Pancreas (tissue), 10 donors: ENCODE measurements at regions not wholly inside any gene's neighbourhood (a gene's known extent, or its start where the extent isn't known, plus 50 kb on each side); places are given as distances from the start of the nearest gene placed in this dataset.
"Not testable (repeated sequence)": the region's sequence is repeated elsewhere in the genome, so short reads cannot be mapped to it uniquely, and the experiment has no call there.

Experiments used
- ATAC-seq, 4 donors: fragments of 200-7000 bp; cut with Tn5 transposase; one replicate each; pipeline versions ENCODE4 v1.8.0 to v1.9.1; 2020; ENCODE audit warnings: mild to moderate bottlenecking in 4 of 4, moderate library complexity in 4 of 4
- DNase-seq, 6 donors: peaks; one replicate each; pipeline ENCODE4 v3.0.0-alpha.2; 2020
- FAIRE-seq: peaks from 2 replicates; lab custom pipeline; 2012; peaks lifted over from hg19 to GRCh38; lab: Jason Lieb, UNC
- H3K27ac ChIP-seq, 4 donors: fragments of 200-600 bp; sonication (generic); 1 replicate in 3 of 4; 2 replicates in 1 of 4; pipeline versions ENCODE4 v1.5.0 to v1.8.0; 2020
- H3K27me3 ChIP-seq, 4 donors: fragments of 200-600 bp; one replicate each; pipeline ENCODE4 v1.8.0; 2021
- H3K36me3 ChIP-seq, 3 donors: fragments of 200-600 bp; sonication (generic) in 1 of 3; one replicate each; pipeline versions ENCODE4 v1.5.0 to v1.8.0; 2020 to 2021
- H3K4me1 ChIP-seq, 3 donors: fragments of 200-600 bp; one replicate each; pipeline ENCODE4 v1.8.0; 2021
- H3K4me3 ChIP-seq, 4 donors: fragments of 200-600 bp; sonication (generic) in 2 of 4; one replicate each; pipeline versions ENCODE4 v1.5.0 to v1.8.0; 2020 to 2021
- H3K9me3 ChIP-seq, 4 donors: fragments of 200-600 bp; one replicate each; pipeline ENCODE4 v1.8.0; 2021
- CTCF ChIP-seq, 4 donors: fragments of 200-600 bp; sonication (generic) in 3 of 4; IDR thresholded peaks; one replicate each; pipeline versions ENCODE4 v1.5.0 to v1.8.0; 2021; ENCODE audit warnings: antibody characterized with exemption in 4 of 4
- WGBS, 2 donors: extraction: QIAGEN DNeasy Blood & Tissue Kit; methylation state at CpG; one replicate each; pipeline ENCODE4 v1.1.7; 2013; 5-methylcytosine and 5-hydroxymethylcytosine counted together
- intact Hi-C, 3 donors: fragments of 100-400 bp; cut with DNase I; formaldehyde crosslinking; loops; one replicate each; pipeline versions ENCODE4 v1.11.1 to v1.14.2; 2022
- donor health status: healthy with polysubstance abuse.
- donor health status: DM: no; HTN: no; CAD: no; lungs with moderate emphysema.
- donor health status: DM: no; HTN: no; CAD: no.
- donor health status: control.
- donor health status: control.
- donor health status: Bipolar disorder and iron deficiency.
- donor health status: DM: yes; HTN: yes; CAD: no.
- donor health status: DM: no; HTN: no; CAD: no.
- donor health status: DM: no; HTN: no; CAD: no.
- donor health status: DM: yes; HTN: yes; CAD: no.

- Histone ChIP-seq H3K9me3 (no peaks in the 10 kb centered on the region), H3K27me3 (no peaks in the 10 kb centered on the region), H3K4me3 (no peak overlapping the region), H3K36me3 (no peaks in the 10 kb centered on the region), H3K27ac (no peak overlapping the region), H3K4me1 (no peaks in the 10 kb centered on the region)
- FAIRE-seq (no peak), ATAC-seq (no peak), DNase-seq (no peak)
- no peak for TF ChIP-seq CTCF (IDR thresholded peaks at IDR 0.05)
- WGBS, 2 donors: 68 to 74% methylated on average over 1 of the region's 1 CpG
- intact Hi-C loops: no loop called here
Observed at GRCh38 chr13:84784443-84785153, 902.3 kb upstream of the SLITRK1 start.

- no peak for TF ChIP-seq CTCF (IDR thresholded peaks at IDR 0.05)
- ATAC-seq (no peak), FAIRE-seq (no peak), DNase-seq (no peak)
- H3K9me3 ChIP-seq: no peaks in the 10 kb centered on the region
- no peaks in the 10 kb centered on the region for H3K4me1 ChIP-seq
- H3K27me3 ChIP-seq: no peaks in the 10 kb centered on the region
- H3K4me3 ChIP-seq: no peak overlapping the region
- WGBS, 2 donors: 57 to 73% methylated on average over 4 of the region's 4 CpGs
- intact Hi-C loops: no loop called here
- no peaks in the 10 kb centered on the region for H3K36me3 ChIP-seq
- H3K27ac ChIP-seq: no peak overlapping the region
Observed at GRCh38 chr13:84777316-84777715, 895.0 kb upstream of the SLITRK1 start.

- ATAC-seq (no peak), DNase-seq (no peak), FAIRE-seq (no peak)
- H3K36me3 ChIP-seq: no peaks in the 10 kb centered on the region
- 77 to 86% methylated on average over 2 of the region's 2 CpGs for WGBS, 2 donors
- H3K9me3 ChIP-seq: no peaks in the 10 kb centered on the region
- H3K27me3 ChIP-seq: no peaks in the 10 kb centered on the region
- intact Hi-C loops: no loop called here
- no peak for TF ChIP-seq CTCF (IDR thresholded peaks at IDR 0.05)
- no peak overlapping the region for H3K4me3 ChIP-seq
- no peak overlapping the region for H3K27ac ChIP-seq
- no peaks in the 10 kb centered on the region for H3K4me1 ChIP-seq
Observed at GRCh38 chr13:84776593-84776992, 894.3 kb upstream of the SLITRK1 start.

GRCh38 chr13:84775920-84776319, 893.6 kb upstream of the SLITRK1 start:
- H3K36me3 ChIP-seq, intact Hi-C loops, H3K27ac ChIP-seq, H3K27me3 ChIP-seq, H3K4me3 ChIP-seq, H3K9me3 ChIP-seq, FAIRE-seq, H3K4me1 ChIP-seq: not testable (repeated sequence)
- ATAC-seq (peak in 2 of 4 donors; percentile 23 to 60), DNase-seq (peak in 1 of 6 donors; percentile 14)
- 55 to 60% methylated on average over 9 of the region's 9 CpGs for WGBS, 2 donors

- WGBS, 2 donors: 11 to 20% methylated on average over 2 of the region's 2 CpGs
- Histone ChIP-seq H3K4me3 (no peak overlapping the region), H3K4me1 (no peaks in the 10 kb centered on the region), H3K27me3 (no peaks in the 10 kb centered on the region), H3K27ac (no peak overlapping the region), H3K9me3 (no peaks in the 10 kb centered on the region), H3K36me3 (no peaks in the 10 kb centered on the region)
- no peak for FAIRE-seq
- intact Hi-C loops: no loop called here
- DNase-seq: no peak
- TF ChIP-seq CTCF (IDR thresholded peaks at IDR 0.05): no peak
- ATAC-seq: peak; percentile 16 to 87 (median 74)
Observed at GRCh38 chr13:84774111-84774510, 891.8 kb upstream of the SLITRK1 start.
